Sigmoid colon (tissue), 4 donors: ENCODE measurements at regions not wholly inside any gene's neighbourhood (a gene's known extent, or its start where the extent isn't known, plus 50 kb on each side); places are given as distances from the start of the nearest gene placed in this dataset.

Source experiments
- POLR2A ChIP-seq, 2 donors: fragments of 450-650 bp; IDR thresholded peaks; one replicate each; pipeline ENCODE4 v1.6.1; 2016; ENCODE audit warnings: antibody characterized with exemption in 2 of 2, mild to moderate bottlenecking in 2 of 2, moderate library complexity in 2 of 2
- POLR2AphosphoS5 ChIP-seq, 4 donors: sonication (generic); formaldehyde crosslinking; IDR thresholded peaks; one replicate each; pipeline ENCODE4 v1.6.1; 2017; ENCODE audit warnings: antibody characterized with exemption in 4 of 4
- TF ChIP-seq, protein P1 (sequence below), 4 experiments: fragments of 450-650 bp in 3 of 4; fragments of 200-600 bp in 1 of 4; IDR thresholded peaks; one replicate each; pipeline ENCODE4 v1.5.1; 2016 to 2019; ENCODE audit warnings: antibody characterized with exemption in 4 of 4, mild to moderate bottlenecking in 3 of 4, moderate library complexity in 2 of 4

DNA sequence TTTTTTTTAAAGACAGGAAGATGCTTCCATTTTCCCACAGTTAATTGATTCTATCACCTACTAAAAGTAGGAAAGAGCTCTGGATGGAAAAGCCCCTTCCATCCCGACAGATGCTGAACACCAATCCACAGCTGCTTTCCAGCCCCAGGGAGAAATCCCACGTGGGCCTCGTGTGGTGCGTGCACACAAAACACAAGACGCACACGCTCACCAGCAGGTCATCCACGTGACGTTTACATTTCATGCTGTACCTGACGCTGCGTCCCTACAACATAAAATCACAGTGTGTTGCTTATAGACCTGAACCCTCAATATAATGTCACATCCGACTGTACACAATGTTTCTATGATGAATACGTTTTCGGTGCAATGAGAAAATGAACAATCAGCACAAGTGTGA lies 50.2 kb upstream of the DACT2 start:
- TF ChIP-seq POLR2A (IDR thresholded peaks at IDR 0.05) (no peak), POLR2AphosphoS5 (IDR thresholded peaks at IDR 0.05) (no peak)
- TF ChIP-seq, protein P1, sequence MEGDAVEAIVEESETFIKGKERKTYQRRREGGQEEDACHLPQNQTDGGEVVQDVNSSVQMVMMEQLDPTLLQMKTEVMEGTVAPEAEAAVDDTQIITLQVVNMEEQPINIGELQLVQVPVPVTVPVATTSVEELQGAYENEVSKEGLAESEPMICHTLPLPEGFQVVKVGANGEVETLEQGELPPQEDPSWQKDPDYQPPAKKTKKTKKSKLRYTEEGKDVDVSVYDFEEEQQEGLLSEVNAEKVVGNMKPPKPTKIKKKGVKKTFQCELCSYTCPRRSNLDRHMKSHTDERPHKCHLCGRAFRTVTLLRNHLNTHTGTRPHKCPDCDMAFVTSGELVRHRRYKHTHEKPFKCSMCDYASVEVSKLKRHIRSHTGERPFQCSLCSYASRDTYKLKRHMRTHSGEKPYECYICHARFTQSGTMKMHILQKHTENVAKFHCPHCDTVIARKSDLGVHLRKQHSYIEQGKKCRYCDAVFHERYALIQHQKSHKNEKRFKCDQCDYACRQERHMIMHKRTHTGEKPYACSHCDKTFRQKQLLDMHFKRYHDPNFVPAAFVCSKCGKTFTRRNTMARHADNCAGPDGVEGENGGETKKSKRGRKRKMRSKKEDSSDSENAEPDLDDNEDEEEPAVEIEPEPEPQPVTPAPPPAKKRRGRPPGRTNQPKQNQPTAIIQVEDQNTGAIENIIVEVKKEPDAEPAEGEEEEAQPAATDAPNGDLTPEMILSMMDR (IDR thresholded peaks at IDR 0.05): no peak
